Omental fat pad (tissue), 3 donors: ENCODE measurements at regions not wholly inside any gene's neighbourhood (a gene's known extent, or its start where the extent isn't known, plus 50 kb on each side); places are given as distances from the start of the nearest gene placed in this dataset.

Source experiments
- ATAC-seq: fragments of 150-250 bp; one replicate; pipeline ENCODE4 v1.9.1; 2016; ENCODE audit warnings: mild to moderate bottlenecking, moderate library complexity; ENCODE audit not compliant: low FRiP score
- DNase-seq: peaks from one replicate; pipeline ENCODE4 v3.0.0-alpha.2; 2019; ENCODE audit warnings: low spot score
- CTCF ChIP-seq, 3 donors: fragments of 450-650 bp; IDR thresholded peaks; one replicate each; pipeline ENCODE4 v1.5.1; 2016 to 2017; ENCODE audit warnings: antibody characterized with exemption in 3 of 3, mild to moderate bottlenecking in 3 of 3, moderate library complexity in 2 of 3

- no peak for TF ChIP-seq CTCF (IDR thresholded peaks at IDR 0.05)
- no peak for DNase-seq
- no peak for ATAC-seq
Measured at GRCh38 chr3:146305808-146306423, 55.0 kb upstream of the PLSCR4 start.

- DNase-seq (no peak), ATAC-seq (no peak)
- no peak for TF ChIP-seq CTCF (IDR thresholded peaks at IDR 0.05)
Measured at GRCh38 chr3:146300768-146301167, 49.9 kb upstream of the PLSCR4 start.
